HCT116 (cell line): ENCODE measurements at regions not wholly inside any gene's neighbourhood (a gene's known extent, or its start where the extent isn't known, plus 50 kb on each side); places are given as distances from the start of the nearest gene placed in this dataset.
A peak's percentile ranks its signal among the peaks of the same experiment; 100 is the strongest.

Source experiments
- ATAC-seq: fragments of 200-7000 bp; cut with Tn5 transposase; 2 replicates; pipeline ENCODE4 v1.9.1; 2020; ENCODE audit warnings: mild to moderate bottlenecking, moderate library complexity
- BruUV-seq: library from RNA; stranded (reverse); fragments of 400-500 nt; replicated peaks from 2 replicates; lab custom pipeline; 2021; lab: Mats Ljungman, UMichigan
- CTCF ChIA-PET: fragments of 300-600 bp; sonication (Branson Sonifier 250); formaldehyde crosslinking; loops from one replicate; lab custom pipeline; 2021; ENCODE audit warnings: antibody characterized with exemption; lab: Charles Lee
- POLR2A ChIA-PET: fragments of 300-600, 350-600 bp; sonication (Branson Sonifier 250); formaldehyde crosslinking; loops from one replicate; lab custom pipeline; 2021; ENCODE audit warnings: antibody characterized with exemption; lab: Charles Lee
- RAD21 ChIA-PET, 2 experiments: fragments of 300-600 bp; sonication (Branson Sonifier 250); formaldehyde crosslinking; loops; one replicate each; lab custom pipeline; 2023; ENCODE audit warnings: low total read pairs in 2 of 2; ENCODE audit not compliant: uncharacterized antibody in 2 of 2, unreplicated experiment in 2 of 2, low non-redundant PET in 1 of 2; lab: Charles Lee
- DNase-seq: peaks from one replicate; pipeline ENCODE4 v3.0.0-alpha.2; 2010; ENCODE audit warnings: low read depth, low spot score
- H2AFZ ChIP-seq: fragments of 200-600 bp; shearing (Covaris generic), sonication (generic); 2 replicates; pipeline ENCODE4 v1.6.1; 2017; ENCODE audit warnings: low read depth, mixed run types, mixed read lengths, antibody characterized with exemption, low read length; ENCODE audit not compliant: poor library complexity, severe bottlenecking
- H3K27ac ChIP-seq: 2 replicates; pipeline ENCODE4 v1.5.1; 2012; ENCODE audit warnings: low read depth, low read length
- H3K27me3 ChIP-seq: fragments of 200-600 bp; sonication (generic); 2 replicates; pipeline ENCODE4 v1.6.1; 2016; ENCODE audit warnings: mixed run types, low read length, mixed read lengths; ENCODE audit not compliant: insufficient read depth
- H3K36me3 ChIP-seq, 2 experiments: fragments of 200-500 bp in 1 of 2; fragments of 200-600 bp in 1 of 2; sonication (Bioruptor generic) in 1 of 2; sonication (generic) in 1 of 2; 2 replicates each; pipeline versions ENCODE4 v1.5.1 to v1.6.1; 2014 to 2016; ENCODE audit warnings: low read length in 2 of 2, inconsistent platforms in 1 of 2, mixed read lengths in 1 of 2, mixed run types in 1 of 2; ENCODE audit not compliant: insufficient read depth in 2 of 2, control insufficient read depth in 1 of 2
- H3K4me1 ChIP-seq, 2 experiments: fragments of 200-600 bp in 1 of 2; sonication (generic) in 1 of 2; 2 replicates each; pipeline versions ENCODE4 v1.5.1 to v1.6.1; 2012 to 2017; ENCODE audit warnings: low read length in 2 of 2, inconsistent platforms in 1 of 2, mild to moderate bottlenecking in 1 of 2, mixed read lengths in 1 of 2, mixed run types in 1 of 2, moderate library complexity in 1 of 2; ENCODE audit not compliant: insufficient read depth in 2 of 2, control insufficient read depth in 1 of 2
- H3K4me2 ChIP-seq: fragments of 200-600 bp; sonication (generic); 2 replicates; pipeline ENCODE4 v1.6.1; 2017; ENCODE audit warnings: mixed run types, low read length, mixed read lengths
- H3K4me3 ChIP-seq, 2 experiments: fragments of 200-600 bp in 1 of 2; sonication (generic) in 1 of 2; replicated peaks in 1 of 2; 2 replicates each; pipeline ENCODE4 v1.5.1; 2011 to 2016; ENCODE audit warnings: low read length in 2 of 2, control low read depth in 1 of 2, low read depth in 1 of 2, mild to moderate bottlenecking in 1 of 2, mixed read lengths in 1 of 2, mixed run types in 1 of 2
- H3K79me2 ChIP-seq: fragments of 200-600 bp; sonication (generic); 2 replicates; pipeline ENCODE4 v1.6.1; 2017; ENCODE audit warnings: mild to moderate bottlenecking, mixed run types, low read length, moderate library complexity, mixed read lengths; ENCODE audit not compliant: insufficient read depth
- H3K9ac ChIP-seq: fragments of 200-600 bp; sonication (generic); 2 replicates; pipeline ENCODE4 v1.6.1; 2016; ENCODE audit warnings: low read length, mixed read lengths
- H3K9me2 ChIP-seq: fragments of 200-600 bp; sonication (generic), shearing (Covaris generic); 2 replicates; pipeline ENCODE4 v1.6.1; 2017; ENCODE audit warnings: mixed run types, mild to moderate bottlenecking, moderate library complexity; ENCODE audit not compliant: insufficient read depth
- H3K9me3 ChIP-seq, 2 experiments: fragments of 200-500 bp in 1 of 2; fragments of 200-600 bp in 1 of 2; sonication (Bioruptor generic) in 1 of 2; sonication (generic) in 1 of 2; 2 replicates each; pipeline ENCODE4 v1.6.1; 2014 to 2017; ENCODE audit warnings: low read length in 2 of 2, mixed read lengths in 2 of 2, inconsistent platforms in 1 of 2, low read depth in 1 of 2, mild to moderate bottlenecking in 1 of 2, mixed run types in 1 of 2, moderate library complexity in 1 of 2; ENCODE audit not compliant: control insufficient read depth in 1 of 2, insufficient read depth in 1 of 2
- H4K20me1 ChIP-seq: fragments of 200-600 bp; sonication (generic), shearing (Covaris generic); 2 replicates; pipeline ENCODE4 v1.6.1; 2017; ENCODE audit warnings: mixed run types, mild to moderate bottlenecking, moderate library complexity; ENCODE audit not compliant: insufficient read depth
- ATF3 ChIP-seq: IDR thresholded peaks from 2 replicates; pipeline ENCODE4 v1.6.1; 2012
- CBX3 ChIP-seq: IDR thresholded peaks from 2 replicates; pipeline ENCODE4 v1.6.1; 2012; ENCODE audit warnings: low read depth
- CEBPB ChIP-seq: IDR thresholded peaks from 2 replicates; pipeline ENCODE4 v1.6.1; 2012; ENCODE audit warnings: low read depth
- EGR1 ChIP-seq: IDR thresholded peaks from 2 replicates; pipeline ENCODE4 v1.6.1; 2012; ENCODE audit warnings: low read depth
- ELF1 ChIP-seq: IDR thresholded peaks from 2 replicates; pipeline ENCODE4 v1.6.1; 2012; ENCODE audit warnings: low read depth, borderline replicate concordance
- EZH2 ChIP-seq: fragments of 200-600 bp; sonication (generic); IDR thresholded peaks from 2 replicates; pipeline ENCODE4 v1.6.1; 2017; ENCODE audit warnings: antibody characterized with exemption, mixed run types
- FOSL1 ChIP-seq: IDR thresholded peaks from 2 replicates; pipeline ENCODE4 v1.6.1; 2012; ENCODE audit warnings: low read depth
- JUND ChIP-seq: IDR thresholded peaks from 2 replicates; pipeline ENCODE4 v1.6.1; 2012
- POLR2AphosphoS5 ChIP-seq: IDR thresholded peaks from 2 replicates; pipeline ENCODE4 v1.6.1; 2011; ENCODE audit warnings: mild to moderate bottlenecking, low read depth, low read length, moderate library complexity
- RAD21 ChIP-seq: IDR thresholded peaks from 2 replicates; pipeline ENCODE4 v1.6.1; 2012; ENCODE audit warnings: low read depth, mild to moderate bottlenecking
- SIN3A ChIP-seq: IDR thresholded peaks from 2 replicates; pipeline ENCODE4 v1.6.1; 2012; ENCODE audit warnings: low read depth
- SP1 ChIP-seq: IDR thresholded peaks from 2 replicates; pipeline ENCODE4 v1.6.1; 2012; ENCODE audit warnings: low read depth
- SRF ChIP-seq: IDR thresholded peaks from 2 replicates; pipeline ENCODE4 v1.6.1; 2012; ENCODE audit warnings: low read depth
- TCF7L2 ChIP-seq: IDR thresholded peaks from 2 replicates; pipeline ENCODE4 v1.7.0; 2011; ENCODE audit warnings: borderline replicate concordance, inconsistent platforms; ENCODE audit not compliant: insufficient read depth, insufficient read length; ENCODE audit errors: extremely low read depth
- ZFX ChIP-seq: fragments of 450-650 bp; IDR thresholded peaks from 2 replicates; pipeline ENCODE4 v1.6.1; 2017
- intact Hi-C: fragments of 100-400 bp; cut with micrococcal nuclease; formaldehyde crosslinking; loops from 2 replicates; pipeline ENCODE4 v1.10.0; 2022
- TF ChIP-seq, protein P1 (sequence below): IDR thresholded peaks from 2 replicates; pipeline ENCODE4 v1.6.1; 2012

GRCh38 chr3:109985943-109986555, 648.7 kb upstream of the DPPA4 start (continued):
- TF ChIP-seq CBX3 (no peak), SP1 (no peak), TCF7L2 (no peak), POLR2AphosphoS5 (no peak), SRF (no peak), ATF3 (no peak), ZFX (no peak), RAD21 (no peak)

- H3K27ac ChIP-seq: no peak overlapping the region
- intact Hi-C loops: no loop called here
- ChIA-PET CTCF (no interaction called here), POLR2A (no interaction called here), RAD21 (interaction anchor here in 1 of 2 experiments (0.7 kb wide), 1 partner anchor 106 kb away, joined by 3 read pairs; no protein-coding TSS in a partner anchor)
- ATAC-seq (peak; percentile 57), DNase-seq (peak; percentile 23)
- no peaks in the 10 kb centered on the region for H3K9me2 ChIP-seq
- no peak overlapping the region for H2AFZ ChIP-seq
- H3K4me1 ChIP-seq: peaks cover 4 to 13% of the 10 kb centered on the region in 2 experiments; a peak in 3 of 4 replicates
- no peaks in the 10 kb centered on the region for H3K9me3 ChIP-seq
- no peaks in the 10 kb centered on the region for H3K36me3 ChIP-seq
- no peak overlapping the region for H3K9ac ChIP-seq
- H3K27me3 ChIP-seq: no peaks in the 10 kb centered on the region
- H3K4me2 ChIP-seq: peak overlapping the region; percentile 43
- no peak for TF ChIP-seq TCF7L2
- TF ChIP-seq ELF1: no peak
- TF ChIP-seq ZFX: no peak
- peak; percentile 56 for TF ChIP-seq JUND
- no peak for TF ChIP-seq EZH2
- peak; percentile 71 for TF ChIP-seq EGR1
- TF ChIP-seq SIN3A: no peak
- TF ChIP-seq CEBPB: peak; percentile 65
- TF ChIP-seq RAD21: no peak
- peak; percentile 62 for TF ChIP-seq FOSL1
- TF ChIP-seq SRF: no peak
- TF ChIP-seq, protein P1, sequence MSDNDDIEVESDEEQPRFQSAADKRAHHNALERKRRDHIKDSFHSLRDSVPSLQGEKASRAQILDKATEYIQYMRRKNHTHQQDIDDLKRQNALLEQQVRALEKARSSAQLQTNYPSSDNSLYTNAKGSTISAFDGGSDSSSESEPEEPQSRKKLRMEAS: no peak; the same call in 1 of the 2 replicates
- TF ChIP-seq SP1: peak; percentile 22; the same call in 1 of the 2 replicates
- TF ChIP-seq CBX3: no peak
- 0 out of 4 replicates have a peak overlapping the region, but pooled peaks of 1 of the 2 experiments have one; percentile 7 for H3K4me3 ChIP-seq
- H4K20me1 ChIP-seq: no peaks in the 10 kb centered on the region
- BruUV-seq: no TSS peak
- no peaks in the 10 kb centered on the region for H3K79me2 ChIP-seq
Measured at GRCh38 chr3:109994853-109995252, 657.5 kb upstream of the DPPA4 start.
